HG02623 (cell line): ENCODE measurements at regions not wholly inside any gene's neighbourhood (a gene's known extent, or its start where the extent isn't known, plus 50 kb on each side); places are given as distances from the start of the nearest gene placed in this dataset.

Experiments used
- ATAC-seq: cut with Tn5 transposase; IDR thresholded peaks from one replicate; pipeline ENCODE4 v1.9.1; 2021; ENCODE audit warnings: moderate library complexity; ENCODE audit not compliant: unreplicated experiment

- no peak for ATAC-seq
Observed at GRCh38 chr4:71930459-71930858, 101.3 kb upstream of the NPFFR2 start.

GRCh38 chr4:71932941-71933340, 98.9 kb upstream of the NPFFR2 start:
- no peak for ATAC-seq

- ATAC-seq: no peak
Observed at GRCh38 chr4:71938776-71939175, 93.0 kb upstream of the NPFFR2 start.

GRCh38 chr4:71941001-71941400, 90.8 kb upstream of the NPFFR2 start:
- ATAC-seq: no peak

GRCh38 chr4:71944956-71945355, 86.8 kb upstream of the NPFFR2 start:
- no peak for ATAC-seq

- no peak for ATAC-seq
Observed at GRCh38 chr4:71945791-71946190, 86.0 kb upstream of the NPFFR2 start.

GRCh38 chr4:71958978-71959377, 72.8 kb upstream of the NPFFR2 start:
- ATAC-seq: no peak

- no peak for ATAC-seq
Observed at GRCh38 chr4:71962622-71963264, 69.1 kb upstream of the NPFFR2 start.

- ATAC-seq: no peak
Observed at GRCh38 chr4:71974681-71975080, 57.1 kb upstream of the NPFFR2 start.

- no peak for ATAC-seq
Observed at GRCh38 chr4:71976523-71976922, 55.3 kb upstream of the NPFFR2 start.

- no peak for ATAC-seq
Observed at GRCh38 chr4:71978210-71978835, 53.5 kb upstream of the NPFFR2 start.

GRCh38 chr4:71980976-71981375, 50.8 kb upstream of the NPFFR2 start:
- ATAC-seq: no peak
